GM21360 (cell line): ENCODE measurements at regions not wholly inside any gene's neighbourhood (a gene's known extent, or its start where the extent isn't known, plus 50 kb on each side); places are given as distances from the start of the nearest gene placed in this dataset.
A peak's percentile ranks its signal among the peaks of the same experiment; 100 is the strongest.

ENCODE experiments used
- ATAC-seq: cut with Tn5 transposase; IDR thresholded peaks from one replicate; pipeline ENCODE4 v1.9.1; 2021; ENCODE audit warnings: mild to moderate bottlenecking, moderate library complexity; ENCODE audit not compliant: unreplicated experiment

DNA sequence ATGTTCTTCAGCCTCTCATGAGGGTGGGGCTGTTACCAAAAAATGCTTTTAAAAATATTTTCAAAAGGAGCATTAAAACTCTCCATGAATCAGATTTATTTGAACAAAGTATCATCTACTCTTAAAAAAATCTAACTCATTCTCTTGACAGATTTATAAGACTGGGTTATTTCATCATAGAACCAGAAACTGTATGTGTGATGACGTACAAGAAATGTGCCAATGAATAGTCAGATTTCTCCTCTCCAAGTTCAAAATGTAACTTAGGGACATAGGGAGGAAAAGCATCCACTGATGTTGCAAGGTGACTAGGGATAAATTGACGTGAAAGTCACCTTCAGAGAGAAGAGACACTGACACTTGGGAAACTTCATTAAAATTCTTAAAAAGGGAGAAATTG is 89.1 kb upstream of the CLNK start:
- ATAC-seq: no peak

- ATAC-seq: no peak
Measured at GRCh38 chr4:10773010-10773409, 88.4 kb upstream of the CLNK start.

GRCh38 chr4:10765386-10765785 is 80.8 kb upstream of the CLNK start:
- ATAC-seq: no peak

GRCh38 chr4:10762561-10762960 is 78.0 kb upstream of the CLNK start:
- ATAC-seq: no peak

- ATAC-seq: no peak
Measured at GRCh38 chr4:10761903-10762302, 77.3 kb upstream of the CLNK start.

DNA sequence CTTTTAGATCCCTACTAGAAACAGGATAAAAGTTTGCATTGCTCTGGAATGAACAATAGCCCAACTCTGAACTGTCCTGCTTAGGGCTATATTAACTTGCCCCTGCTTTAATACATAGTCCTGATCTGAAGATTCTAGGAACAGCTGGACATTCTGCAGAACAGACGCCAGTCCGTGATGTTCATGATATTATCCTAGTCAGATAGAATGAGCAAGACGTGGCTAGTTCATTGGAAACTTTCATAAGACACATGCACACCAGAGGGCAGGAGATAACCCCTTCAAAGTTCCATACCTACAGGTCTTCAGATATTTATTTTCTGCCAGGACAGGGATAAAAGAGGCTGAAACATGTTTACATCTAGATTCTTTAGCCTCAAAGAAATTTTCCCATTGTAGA is 75.5 kb upstream of the CLNK start:
- no peak for ATAC-seq

DNA sequence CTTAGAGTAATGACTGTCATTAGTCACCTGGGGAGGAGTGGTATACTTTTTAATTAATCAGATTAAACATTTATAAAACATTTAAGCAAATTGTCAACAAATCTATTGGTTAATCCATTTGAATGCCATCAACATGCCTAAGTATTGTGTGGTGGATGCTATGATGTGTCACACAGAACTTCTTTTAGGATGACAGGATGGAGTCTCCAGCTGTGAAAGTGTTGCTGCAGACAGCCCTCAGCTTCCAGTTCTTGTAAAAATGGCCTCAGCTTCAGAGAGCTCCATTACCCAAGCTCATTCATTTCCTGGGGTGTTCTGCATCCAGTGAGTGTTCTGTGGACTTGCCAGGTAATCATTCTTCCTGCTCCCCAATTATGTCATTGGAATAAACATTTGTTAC is 74.3 kb upstream of the CLNK start:
- ATAC-seq: no peak

GRCh38 chr4:10753856-10754402 is 69.4 kb upstream of the CLNK start:
- ATAC-seq: no peak

- ATAC-seq: no peak
Measured at GRCh38 chr4:10753336-10753735, 68.8 kb upstream of the CLNK start.

DNA sequence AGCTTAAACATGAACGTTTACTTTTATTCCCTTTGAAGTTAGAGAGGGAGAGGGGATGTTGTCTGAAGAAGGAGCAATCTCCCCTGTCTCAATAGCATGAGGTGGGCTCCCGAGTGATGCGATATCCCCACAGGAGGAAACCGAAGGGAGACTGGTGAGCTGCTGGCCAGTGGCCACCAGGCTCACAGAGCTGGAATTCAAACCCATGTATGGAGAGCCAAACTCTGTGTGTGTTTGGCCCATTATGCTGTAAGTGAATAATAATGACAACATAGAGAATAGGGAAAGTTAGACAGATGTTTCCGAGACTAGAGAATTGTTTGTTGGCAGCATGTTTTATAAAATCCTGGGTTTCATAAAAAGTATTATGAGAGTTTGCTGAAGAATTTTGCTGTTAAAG is 66.1 kb upstream of the CLNK start:
- ATAC-seq: no peak

GRCh38 chr4:10747186-10747585 is 62.6 kb upstream of the CLNK start:
- ATAC-seq: no peak

DNA sequence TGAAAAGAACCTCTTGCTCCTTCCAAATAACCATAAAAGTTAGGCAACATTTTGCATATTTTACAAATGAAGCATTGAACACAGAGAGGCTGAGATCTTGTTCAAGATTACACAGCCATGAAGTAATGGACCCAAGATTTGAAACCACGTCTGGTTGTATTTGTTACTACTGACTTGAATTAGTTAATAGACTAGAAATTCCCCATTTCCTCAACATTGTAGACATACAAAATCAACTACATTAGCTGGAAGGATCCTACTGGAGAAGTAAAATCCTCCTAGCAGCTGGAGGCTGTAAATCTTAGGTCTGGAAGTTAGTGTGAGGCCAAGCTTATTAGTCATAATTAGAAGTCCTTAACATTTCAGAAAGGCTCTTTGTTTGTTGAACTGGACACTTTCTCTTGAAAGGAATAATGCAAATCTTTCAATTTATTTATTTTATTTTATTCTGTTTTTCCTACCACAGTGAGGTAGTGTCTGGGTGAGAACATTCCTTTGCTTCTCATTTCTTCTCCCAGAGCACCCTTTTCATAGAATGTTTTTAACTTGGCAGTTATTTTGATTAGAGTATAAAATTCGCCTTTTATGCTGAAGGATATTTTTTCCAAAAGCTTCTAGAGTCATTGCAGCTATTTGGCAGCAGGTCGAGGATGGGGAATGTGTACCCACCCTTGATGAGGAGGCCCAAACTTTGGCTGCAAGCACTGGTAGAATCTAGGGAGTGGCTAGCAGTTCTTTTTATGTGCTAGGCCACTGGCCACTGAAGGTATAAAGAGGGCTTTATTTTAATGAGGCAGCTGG is 62.0 kb upstream of the CLNK start:
- no peak for ATAC-seq

- peak; percentile 51 for ATAC-seq
Measured at GRCh38 chr4:10743357-10743756, 58.8 kb upstream of the CLNK start.

DNA sequence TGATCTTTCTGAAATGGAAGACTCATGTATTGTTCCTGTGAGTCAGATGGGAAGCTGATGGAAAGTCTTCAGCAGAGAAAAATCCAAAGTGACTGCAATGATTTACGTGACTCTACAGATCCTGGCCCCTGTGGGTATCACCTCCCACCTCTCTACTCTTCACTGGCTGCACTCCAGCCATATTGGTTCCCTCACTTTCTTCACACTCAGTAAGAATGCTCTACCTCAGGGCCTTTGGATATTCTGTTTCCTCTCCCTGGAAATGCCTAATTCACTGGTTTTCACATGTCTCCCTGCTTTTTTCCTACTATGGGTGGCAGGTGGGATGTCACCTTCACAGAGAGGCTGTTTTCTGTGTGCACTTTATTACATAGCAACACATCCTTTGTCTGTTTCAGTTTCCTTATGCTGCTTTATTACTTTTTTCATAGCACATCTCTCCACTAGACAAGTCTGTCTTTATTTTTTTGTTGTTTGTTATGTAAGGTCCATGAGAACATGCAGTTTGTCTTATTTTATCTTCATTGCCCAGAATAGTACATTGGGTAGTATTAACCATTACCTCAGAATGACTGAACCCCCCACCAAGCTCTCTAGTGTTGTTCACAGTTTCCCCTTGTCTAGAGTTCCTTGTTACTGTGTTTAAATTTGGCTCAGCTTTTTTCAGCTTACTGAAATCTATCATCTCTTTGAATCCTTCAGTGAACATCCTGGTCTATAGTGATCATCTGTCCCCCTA is 57.6 kb upstream of the CLNK start:
- peak; percentile 40 for ATAC-seq

DNA sequence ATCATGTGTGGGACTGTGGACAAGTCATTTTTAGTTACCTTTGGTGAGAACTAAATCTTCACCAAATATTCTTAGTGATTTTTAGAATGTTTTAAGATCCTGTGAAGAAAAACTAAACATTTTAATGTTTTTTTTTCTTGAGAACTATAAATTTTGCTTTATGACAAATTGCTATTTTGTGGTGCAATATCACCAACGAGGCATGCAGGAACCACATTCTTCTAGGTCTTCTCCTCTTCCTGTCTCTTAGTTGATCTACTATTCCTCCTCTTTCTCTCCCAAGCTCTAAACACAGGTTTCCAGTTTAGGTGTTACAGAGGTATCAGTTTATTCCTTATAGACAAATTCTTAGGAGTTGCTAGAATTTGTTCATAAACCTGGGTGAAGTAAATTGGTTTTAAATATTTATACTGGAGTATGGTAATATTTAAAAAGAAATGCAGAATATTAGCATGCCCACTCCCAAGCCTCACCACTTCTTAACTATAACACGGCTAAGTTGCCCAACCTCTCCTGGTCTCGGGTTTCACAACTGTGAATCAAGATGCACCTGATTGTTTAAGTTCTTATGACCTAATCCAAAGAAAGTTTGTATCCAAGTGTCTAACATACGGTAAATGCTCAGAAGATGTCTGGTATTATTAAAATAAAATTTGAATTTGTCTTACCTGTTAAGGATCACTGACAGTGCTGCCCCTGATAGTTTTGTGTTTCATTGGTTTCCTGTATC is 56.5 kb upstream of the CLNK start:
- no peak for ATAC-seq

- ATAC-seq: no peak
Measured at GRCh38 chr4:10740251-10740650, 55.7 kb upstream of the CLNK start.

- ATAC-seq: no peak
Measured at GRCh38 chr4:10738826-10739489, 54.4 kb upstream of the CLNK start.

GRCh38 chr4:10737337-10737736 is 52.8 kb upstream of the CLNK start:
- no peak for ATAC-seq

- no peak for ATAC-seq
Measured at GRCh38 chr4:10736895-10737294, 52.3 kb upstream of the CLNK start.

DNA sequence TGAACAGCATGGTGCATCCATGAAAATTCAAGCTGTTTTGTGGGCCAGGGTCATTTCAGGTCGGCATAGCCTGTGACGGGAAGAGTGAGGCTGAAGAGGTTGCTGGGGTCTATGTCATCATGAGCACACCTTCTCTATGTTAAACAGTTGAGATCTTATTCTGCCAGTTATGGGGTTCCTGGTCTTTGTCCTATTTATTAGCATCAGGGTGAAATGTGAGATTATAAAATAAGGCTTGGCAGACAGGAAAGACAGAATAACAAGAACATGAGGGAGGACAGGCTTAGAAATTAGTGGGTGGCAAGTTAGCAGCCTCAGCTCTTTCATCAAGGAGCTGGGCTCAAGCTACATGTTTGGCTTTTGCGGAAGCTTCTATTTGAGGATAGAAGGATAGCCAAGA is 51.7 kb upstream of the CLNK start:
- ATAC-seq: no peak

DNA sequence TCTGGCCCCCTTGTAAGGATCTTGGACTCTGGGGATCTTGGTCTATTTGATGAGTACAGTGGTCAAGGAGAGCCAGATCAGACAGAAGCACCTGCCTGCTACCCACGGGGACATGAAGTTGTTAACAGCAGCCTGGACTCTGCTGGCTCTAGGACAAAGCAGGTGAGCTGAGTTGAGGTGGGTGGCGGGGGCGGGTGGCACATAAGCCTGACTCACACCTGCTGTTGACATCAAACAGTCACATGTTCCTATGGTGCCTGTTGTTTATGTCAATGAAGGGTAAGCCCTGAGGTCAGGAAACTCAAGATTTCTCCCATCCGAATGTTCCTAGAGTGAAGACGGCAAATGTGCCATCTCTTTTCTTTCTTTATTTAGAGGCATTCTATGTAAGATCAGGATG is 50.1 kb upstream of the CLNK start:
- no peak for ATAC-seq
